ENCODE measurements at regions not wholly inside any gene's neighbourhood (a gene's known extent, or its start where the extent isn't known, plus 50 kb on each side); places are given as distances from the start of the nearest gene placed in this dataset.

DNA sequence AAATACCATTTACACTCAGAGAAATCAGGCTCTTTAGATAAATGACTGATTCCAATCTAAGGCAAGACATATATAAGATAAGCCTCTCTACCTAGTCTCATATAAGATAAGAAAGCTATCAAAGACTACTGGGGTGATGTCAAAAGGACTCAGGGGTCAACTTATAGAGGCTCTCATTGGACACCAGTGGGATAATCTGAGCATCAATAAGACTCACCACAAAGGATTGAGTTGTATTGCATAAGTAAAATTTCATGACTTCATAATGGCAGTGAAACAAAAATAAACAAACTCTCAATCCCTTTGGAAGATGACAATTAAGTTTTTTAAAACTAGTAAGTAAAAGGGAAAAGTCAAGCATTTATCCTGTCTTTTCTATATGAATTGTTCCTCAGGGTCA lies 317.8 kb downstream of the SHQ1 start:
- TF ChIP-seq, protein P1, sequence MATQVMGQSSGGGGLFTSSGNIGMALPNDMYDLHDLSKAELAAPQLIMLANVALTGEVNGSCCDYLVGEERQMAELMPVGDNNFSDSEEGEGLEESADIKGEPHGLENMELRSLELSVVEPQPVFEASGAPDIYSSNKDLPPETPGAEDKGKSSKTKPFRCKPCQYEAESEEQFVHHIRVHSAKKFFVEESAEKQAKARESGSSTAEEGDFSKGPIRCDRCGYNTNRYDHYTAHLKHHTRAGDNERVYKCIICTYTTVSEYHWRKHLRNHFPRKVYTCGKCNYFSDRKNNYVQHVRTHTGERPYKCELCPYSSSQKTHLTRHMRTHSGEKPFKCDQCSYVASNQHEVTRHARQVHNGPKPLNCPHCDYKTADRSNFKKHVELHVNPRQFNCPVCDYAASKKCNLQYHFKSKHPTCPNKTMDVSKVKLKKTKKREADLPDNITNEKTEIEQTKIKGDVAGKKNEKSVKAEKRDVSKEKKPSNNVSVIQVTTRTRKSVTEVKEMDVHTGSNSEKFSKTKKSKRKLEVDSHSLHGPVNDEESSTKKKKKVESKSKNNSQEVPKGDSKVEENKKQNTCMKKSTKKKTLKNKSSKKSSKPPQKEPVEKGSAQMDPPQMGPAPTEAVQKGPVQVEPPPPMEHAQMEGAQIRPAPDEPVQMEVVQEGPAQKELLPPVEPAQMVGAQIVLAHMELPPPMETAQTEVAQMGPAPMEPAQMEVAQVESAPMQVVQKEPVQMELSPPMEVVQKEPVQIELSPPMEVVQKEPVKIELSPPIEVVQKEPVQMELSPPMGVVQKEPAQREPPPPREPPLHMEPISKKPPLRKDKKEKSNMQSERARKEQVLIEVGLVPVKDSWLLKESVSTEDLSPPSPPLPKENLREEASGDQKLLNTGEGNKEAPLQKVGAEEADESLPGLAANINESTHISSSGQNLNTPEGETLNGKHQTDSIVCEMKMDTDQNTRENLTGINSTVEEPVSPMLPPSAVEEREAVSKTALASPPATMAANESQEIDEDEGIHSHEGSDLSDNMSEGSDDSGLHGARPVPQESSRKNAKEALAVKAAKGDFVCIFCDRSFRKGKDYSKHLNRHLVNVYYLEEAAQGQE (IDR thresholded peaks at IDR 0.05): no peak
- TF ChIP-seq, protein P2, sequence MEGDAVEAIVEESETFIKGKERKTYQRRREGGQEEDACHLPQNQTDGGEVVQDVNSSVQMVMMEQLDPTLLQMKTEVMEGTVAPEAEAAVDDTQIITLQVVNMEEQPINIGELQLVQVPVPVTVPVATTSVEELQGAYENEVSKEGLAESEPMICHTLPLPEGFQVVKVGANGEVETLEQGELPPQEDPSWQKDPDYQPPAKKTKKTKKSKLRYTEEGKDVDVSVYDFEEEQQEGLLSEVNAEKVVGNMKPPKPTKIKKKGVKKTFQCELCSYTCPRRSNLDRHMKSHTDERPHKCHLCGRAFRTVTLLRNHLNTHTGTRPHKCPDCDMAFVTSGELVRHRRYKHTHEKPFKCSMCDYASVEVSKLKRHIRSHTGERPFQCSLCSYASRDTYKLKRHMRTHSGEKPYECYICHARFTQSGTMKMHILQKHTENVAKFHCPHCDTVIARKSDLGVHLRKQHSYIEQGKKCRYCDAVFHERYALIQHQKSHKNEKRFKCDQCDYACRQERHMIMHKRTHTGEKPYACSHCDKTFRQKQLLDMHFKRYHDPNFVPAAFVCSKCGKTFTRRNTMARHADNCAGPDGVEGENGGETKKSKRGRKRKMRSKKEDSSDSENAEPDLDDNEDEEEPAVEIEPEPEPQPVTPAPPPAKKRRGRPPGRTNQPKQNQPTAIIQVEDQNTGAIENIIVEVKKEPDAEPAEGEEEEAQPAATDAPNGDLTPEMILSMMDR (IDR thresholded peaks at IDR 0.05): no peak
- TF ChIP-seq POLR2AphosphoS2 (conservative IDR thresholded peaks at IDR 0.05; ENCODE audit: low read length): no peak
- no peak for TF ChIP-seq NR3C1 (IDR thresholded peaks at IDR 0.05)
- TF ChIP-seq RAD21 (conservative IDR thresholded peaks at IDR 0.05 in 1 of 2, IDR thresholded peaks at IDR 0.05 in 1 of 2): no peak
- TF ChIP-seq, protein P3, sequence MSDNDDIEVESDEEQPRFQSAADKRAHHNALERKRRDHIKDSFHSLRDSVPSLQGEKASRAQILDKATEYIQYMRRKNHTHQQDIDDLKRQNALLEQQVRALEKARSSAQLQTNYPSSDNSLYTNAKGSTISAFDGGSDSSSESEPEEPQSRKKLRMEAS (IDR thresholded peaks at IDR 0.05): no peak
- no peak for TF ChIP-seq KDM1A (IDR thresholded peaks at IDR 0.05; ENCODE audit: low read depth)
- no peak for TF ChIP-seq MAZ (IDR thresholded peaks at IDR 0.05; ENCODE audit: borderline replicate concordance, low read depth, low read length)
- TF ChIP-seq, protein P4, sequence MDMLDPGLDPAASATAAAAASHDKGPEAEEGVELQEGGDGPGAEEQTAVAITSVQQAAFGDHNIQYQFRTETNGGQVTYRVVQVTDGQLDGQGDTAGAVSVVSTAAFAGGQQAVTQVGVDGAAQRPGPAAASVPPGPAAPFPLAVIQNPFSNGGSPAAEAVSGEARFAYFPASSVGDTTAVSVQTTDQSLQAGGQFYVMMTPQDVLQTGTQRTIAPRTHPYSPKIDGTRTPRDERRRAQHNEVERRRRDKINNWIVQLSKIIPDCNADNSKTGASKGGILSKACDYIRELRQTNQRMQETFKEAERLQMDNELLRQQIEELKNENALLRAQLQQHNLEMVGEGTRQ (IDR thresholded peaks at IDR 0.05): no peak
- no peak for TF ChIP-seq CEBPB (IDR thresholded peaks at IDR 0.05)
- no peak for TF ChIP-seq SREBF2 (IDR thresholded peaks at IDR 0.05)
- TF ChIP-seq JUN (IDR thresholded peaks at IDR 0.05): no peak
- no peak for TF ChIP-seq PHF8 (IDR thresholded peaks at IDR 0.05; ENCODE audit: borderline replicate concordance, low read depth)
